H1 (cell line): ENCODE measurements at regions not wholly inside any gene's neighbourhood (a gene's known extent, or its start where the extent isn't known, plus 50 kb on each side); places are given as distances from the start of the nearest gene placed in this dataset.

Source experiments
- CTCF ChIA-PET: fragments of 300-600 bp; sonication (Branson Sonifier 250); formaldehyde crosslinking; loops from one replicate; lab custom pipeline; 2021; ENCODE audit not compliant: partially characterized antibody; lab: Charles Lee
- POLR2A ChIA-PET: fragments of 300-600 bp; sonication (Branson Sonifier 250); formaldehyde crosslinking; loops from one replicate; lab custom pipeline; 2021; ENCODE audit warnings: inconsistent platforms; ENCODE audit not compliant: partially characterized antibody; lab: Charles Lee
- DNase-seq, 2 experiments: peaks; one replicate each; pipeline versions ENCODE4 v3.0.0 to v3.0.0-alpha.2; 2010 to 2022; ENCODE audit warnings: low spot score in 2 of 2, low read depth in 1 of 2, mixed read lengths in 1 of 2
- FAIRE-seq: peaks from 2 replicates; lab custom pipeline; 2011; peaks lifted over from hg19 to GRCh38; lab: Jason Lieb, UNC
- H2AFZ ChIP-seq: 2 replicates; pipeline ENCODE4 v1.8.1; 2012; ENCODE audit warnings: low read length, inconsistent platforms
- H2AK5ac ChIP-seq: 2 replicates; pipeline ENCODE4 v1.6.1; 2013; ENCODE audit warnings: low read depth, low read length
- H2BK120ac ChIP-seq: replicated peaks from 2 replicates; pipeline ENCODE3; 2013; ENCODE audit warnings: low read depth, low read length, inconsistent platforms
- H2BK12ac ChIP-seq: 2 replicates; pipeline ENCODE4 v1.6.1; 2013; ENCODE audit warnings: low read depth, low read length
- H2BK15ac ChIP-seq: 2 replicates; pipeline ENCODE4 v1.6.1; 2013; ENCODE audit warnings: low read length
- H2BK20ac ChIP-seq: 2 replicates; pipeline ENCODE4 v1.6.1; 2013; ENCODE audit warnings: low read length
- H2BK5ac ChIP-seq: 2 replicates; pipeline ENCODE4 v1.6.1; 2013; ENCODE audit warnings: low read depth, low read length
- H3K14ac ChIP-seq: 2 replicates; pipeline ENCODE4 v1.6.1; 2013; ENCODE audit warnings: inconsistent platforms; ENCODE audit not compliant: insufficient read length
- H3K18ac ChIP-seq: 2 replicates; pipeline ENCODE4 v1.6.1; 2013; ENCODE audit warnings: low read length; ENCODE audit errors: extremely low read depth
- H3K23ac ChIP-seq: 2 replicates; pipeline ENCODE4 v1.6.1; 2013; ENCODE audit warnings: inconsistent platforms; ENCODE audit not compliant: insufficient read length
- H3K23me2 ChIP-seq: 2 replicates; pipeline ENCODE4 v1.6.1; 2013; ENCODE audit warnings: low read depth, low read length
- H3K27ac ChIP-seq: 2 replicates; pipeline ENCODE4 v1.6.1; 2011; ENCODE audit warnings: low read depth, low read length, inconsistent platforms
- H3K27me3 ChIP-seq, 4 experiments: replicated peaks in 1 of 4; 1 replicate in 1 of 4; 2 replicates in 3 of 4; pipeline versions ENCODE4 v1.6.1 to v1.8.1; 2011 to 2013; ENCODE audit warnings: low read length in 3 of 4, mild to moderate bottlenecking in 3 of 4, inconsistent platforms in 2 of 4, mixed read lengths in 2 of 4, moderate library complexity in 1 of 4; ENCODE audit not compliant: control insufficient read depth in 3 of 4, insufficient read depth in 3 of 4; ENCODE audit errors: extremely low read depth in 1 of 4
- H3K36me3 ChIP-seq, 4 experiments: 2 replicates each; pipeline versions ENCODE4 v1.6.1 to v1.8.1; 2011 to 2013; ENCODE audit warnings: mild to moderate bottlenecking in 4 of 4, low read length in 3 of 4, moderate library complexity in 2 of 4, control low read depth in 1 of 4, inconsistent platforms in 1 of 4; ENCODE audit not compliant: insufficient read depth in 4 of 4, control insufficient read depth in 2 of 4
- H3K4ac ChIP-seq: replicated peaks from 2 replicates; pipeline ENCODE3; 2013; ENCODE audit warnings: low read length, low read depth, mixed read lengths, inconsistent platforms; ENCODE audit not compliant: insufficient read length
- H3K4me1 ChIP-seq, 4 experiments: replicated peaks in 1 of 4; 1 replicate in 1 of 4; 2 replicates in 3 of 4; pipeline versions ENCODE4 v1.6.1 to v1.8.1; 2011 to 2013; ENCODE audit warnings: low read length in 3 of 4, inconsistent platforms in 2 of 4, mixed read lengths in 1 of 4; ENCODE audit not compliant: insufficient read depth in 4 of 4, control insufficient read depth in 3 of 4
- H3K4me2 ChIP-seq, 2 experiments: 2 replicates each; pipeline versions ENCODE4 v1.6.1 to v1.8.1; 2011 to 2013; ENCODE audit warnings: low read depth in 2 of 2, low read length in 2 of 2, control low read depth in 1 of 2, inconsistent platforms in 1 of 2, mild to moderate bottlenecking in 1 of 2; ENCODE audit not compliant: insufficient read depth in 1 of 2
- H3K4me3 ChIP-seq, 4 experiments: fragments of 200-600, 300-600 bp in 1 of 4; sonication (generic), shearing (Covaris generic), sonication (Bioruptor Twin) in 1 of 4; 2 replicates each; pipeline versions ENCODE4 v1.5.1 to v1.8.1; 2011 to 2016; ENCODE audit warnings: low read length in 4 of 4, low read depth in 3 of 4, control low read depth in 2 of 4, inconsistent platforms in 2 of 4, mild to moderate bottlenecking in 2 of 4, mixed read lengths in 1 of 4, moderate library complexity in 1 of 4; ENCODE audit not compliant: insufficient read depth in 2 of 4; ENCODE audit errors: extremely low read depth in 1 of 4
- H3K56ac ChIP-seq: replicated peaks from 2 replicates; pipeline ENCODE3; 2013; ENCODE audit warnings: low read depth, mild to moderate bottlenecking, mixed read lengths, low read length, inconsistent platforms; ENCODE audit not compliant: insufficient read length
- H3K79me1 ChIP-seq: 2 replicates; pipeline ENCODE4 v1.6.1; 2013; ENCODE audit warnings: low read depth, low read length, control low read depth
- H3K79me2 ChIP-seq, 2 experiments: 2 replicates each; pipeline versions ENCODE4 v1.6.1 to v1.8.1; 2012 to 2013; ENCODE audit warnings: low read length in 2 of 2, mild to moderate bottlenecking in 2 of 2, inconsistent platforms in 1 of 2; ENCODE audit not compliant: insufficient read depth in 2 of 2, control insufficient read depth in 1 of 2
- H3K9ac ChIP-seq, 4 experiments: replicated peaks in 1 of 4; 1 replicate in 1 of 4; 2 replicates in 3 of 4; pipeline versions ENCODE4 v1.6.1 to v1.8.1; 2011 to 2013; ENCODE audit warnings: low read depth in 3 of 4, low read length in 3 of 4, control low read depth in 2 of 4, mild to moderate bottlenecking in 2 of 4, moderate library complexity in 2 of 4, inconsistent platforms in 1 of 4; ENCODE audit errors: extremely low read depth in 1 of 4
- H3K9me3 ChIP-seq, 2 experiments: 2 replicates each; pipeline versions ENCODE4 v1.6.1 to v1.8.1; 2012 to 2013; ENCODE audit warnings: mild to moderate bottlenecking in 2 of 2, moderate library complexity in 2 of 2, control low read depth in 1 of 2, inconsistent platforms in 1 of 2, low read depth in 1 of 2, low read length in 1 of 2, mixed read lengths in 1 of 2; ENCODE audit not compliant: insufficient read depth in 2 of 2
- H4K20me1 ChIP-seq, 2 experiments: replicated peaks in 1 of 2; 2 replicates each; pipeline versions ENCODE3 to v1.8.1; 2011 to 2013; ENCODE audit warnings: inconsistent platforms in 2 of 2, low read length in 2 of 2, mild to moderate bottlenecking in 1 of 2; ENCODE audit not compliant: insufficient read depth in 2 of 2, control insufficient read depth in 1 of 2
- H4K5ac ChIP-seq: 2 replicates; pipeline ENCODE4 v1.6.1; 2013; ENCODE audit warnings: low read length, low read depth, mixed read lengths, inconsistent platforms; ENCODE audit not compliant: insufficient read length
- H4K8ac ChIP-seq: 2 replicates; pipeline ENCODE4 v1.8.0; 2013; ENCODE audit warnings: mild to moderate bottlenecking, moderate library complexity, low read length, inconsistent platforms; ENCODE audit not compliant: insufficient read depth; ENCODE audit errors: extremely low read depth
- H4K91ac ChIP-seq: replicated peaks from 2 replicates; pipeline ENCODE3; 2013; ENCODE audit warnings: low read length, mixed read lengths, inconsistent platforms; ENCODE audit not compliant: insufficient read length
- KDM4A ChIP-seq: IDR thresholded peaks from one replicate; pipeline ENCODE4 v1.7.1; 2012; ENCODE audit warnings: low read depth, mild to moderate bottlenecking, moderate library complexity, low read length, inconsistent platforms; ENCODE audit not compliant: severe bottlenecking
- RAD21 ChIP-seq, 2 experiments: IDR thresholded peaks in 1 of 2; conservative IDR thresholded peaks in 1 of 2; 2 replicates each; pipeline ENCODE4 v1.6.1; 2011; ENCODE audit warnings: low read depth in 2 of 2, low read length in 2 of 2, improper control_type of control experiment in 1 of 2, inconsistent platforms in 1 of 2, mild to moderate bottlenecking in 1 of 2, moderate library complexity in 1 of 2
- WGBS, 2 experiments: shearing (Covaris generic) in 1 of 2; methylation state at CpG; one replicate each; pipeline versions ENCODE4 v1.1.6 to v1.1.7; 2013 to 2015; ENCODE audit warnings: low lambda C conversion rate in 2 of 2, mixed read lengths in 2 of 2, inconsistent platforms in 1 of 2, low coverage in 1 of 2, missing lambda C conversion rate in 1 of 2; ENCODE audit not compliant: insufficient replicate concordance in 2 of 2, insufficient coverage in 1 of 2, insufficient read length in 1 of 2; ENCODE audit errors: extremely low coverage in 1 of 2, missing lambda C conversion rate in 1 of 2; 5-methylcytosine and 5-hydroxymethylcytosine counted together

DNA sequence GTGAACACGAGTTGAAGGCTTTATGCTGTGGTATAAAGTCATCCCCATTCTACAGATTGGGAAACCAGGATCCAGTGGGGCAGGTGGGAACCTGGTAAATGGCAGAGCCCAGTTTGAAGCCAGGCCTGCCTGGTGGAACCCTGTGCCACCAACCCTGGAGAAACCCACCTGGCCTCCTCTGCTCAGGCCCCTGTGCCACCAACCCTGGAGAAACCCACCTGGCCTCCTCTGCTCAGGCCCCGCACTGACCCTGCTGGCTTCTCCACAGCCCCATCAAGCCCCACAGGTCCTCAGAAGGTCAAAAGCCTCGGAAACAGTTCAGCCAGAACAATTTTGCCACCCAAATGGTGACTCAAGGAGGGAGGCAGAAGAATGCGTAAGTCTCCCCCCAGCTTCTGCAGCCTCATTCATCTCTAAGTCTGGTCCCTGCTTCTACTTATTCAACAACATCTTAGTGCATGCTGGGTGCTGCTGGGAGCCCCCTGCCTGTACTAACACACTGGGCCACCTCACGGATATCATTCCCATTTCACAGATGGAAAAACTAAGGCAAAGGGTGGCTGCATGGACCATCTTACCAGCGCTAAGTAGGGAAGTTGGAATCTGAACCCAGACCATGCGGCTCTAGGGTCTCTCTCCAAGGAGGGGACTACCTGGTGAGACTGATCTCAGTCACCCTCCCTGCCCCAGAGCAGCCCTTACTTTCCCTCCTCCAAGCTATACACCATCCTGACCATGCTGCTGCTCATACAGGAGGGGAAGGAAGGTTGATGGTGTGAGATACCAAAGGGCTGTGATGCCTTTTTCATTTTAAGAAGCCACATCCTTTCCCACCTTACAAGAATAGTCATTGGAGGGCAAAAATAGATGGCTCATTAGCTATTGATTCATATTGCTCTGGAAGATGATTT is 93.7 kb upstream of the ID2 start:
- Histone ChIP-seq H4K5ac (no peak overlapping the region), H3K23ac (no peak overlapping the region), H3K79me2 (no peaks in the 10 kb centered on the region), H4K20me1 (no peaks in the 10 kb centered on the region), H3K4me1 (peaks cover 1 to 17% (median 9%) of the 10 kb centered on the region in 4 experiments), H2BK5ac (no peak overlapping the region), H3K4me2 (no peak overlapping the region), H2BK12ac (no peak overlapping the region), H2AK5ac (no peak overlapping the region), H2AFZ (no peak overlapping the region), H3K27ac (no peak overlapping the region), H3K79me1 (no peaks in the 10 kb centered on the region), H3K4ac (no peak overlapping the region), H3K18ac (no peak overlapping the region), H3K56ac (no peak overlapping the region), H3K36me3 (no peaks in the 10 kb centered on the region), H2BK15ac (no peak overlapping the region), H3K23me2 (no peaks in the 10 kb centered on the region; the same call in 1 of the 2 replicates), H3K4me3 (no peak overlapping the region), H2BK120ac (no peak overlapping the region), H2BK20ac (no peak overlapping the region), H4K91ac (no peak overlapping the region), H3K27me3 (peaks cover 0 to 2% (median under 1%) of the 10 kb centered on the region in 4 experiments; a peak in 2 of 7 replicates), H3K9ac (no peak overlapping the region), H4K8ac (no peak overlapping the region), H3K9me3 (no peaks in the 10 kb centered on the region), H3K14ac (no peak overlapping the region)
- DNase-seq = no peak
- TF ChIP-seq KDM4A = no peak
- TF ChIP-seq RAD21 (IDR thresholded peaks at IDR 0.05 in 1 of 2, conservative IDR thresholded peaks at IDR 0.05 in 1 of 2; ENCODE audit: low read depth in 2 of 2, low read length in 2 of 2) = no peak
- POLR2A ChIA-PET = interaction anchor here (0.7 to 1.3 kb wide), 2 partner anchors 46 to 93 kb away, joined by 3 to 7 read pairs; partner anchors contain the start of gene ID2
- FAIRE-seq = no peak
- CTCF ChIA-PET = interaction anchor here (0.6 to 2.0 kb wide), 2 partner anchors 36 to 556 kb away, joined by 3 to 4 read pairs; no protein-coding TSS in a partner anchor
- 90% methylated on average over 7 of the region's 7 CpGs; no CpG with 5 or more reads in 1 of the 2 experiments for WGBS, 2 experiments
